ENCODE measurements at regions not wholly inside any gene's neighbourhood (a gene's known extent, or its start where the extent isn't known, plus 50 kb on each side); places are given as distances from the start of the nearest gene placed in this dataset.

- TF ChIP-seq ETS1 (IDR thresholded peaks at IDR 0.05) = no peak
- TF ChIP-seq ZNF114 (CRISPR knock-in tag; IDR thresholded peaks at IDR 0.05) = no peak
- no peak for TF ChIP-seq CTCF (conservative IDR thresholded peaks at IDR 0.05; ENCODE audit: low read depth in 2 of 2)
- TF ChIP-seq NANOG (IDR thresholded peaks at IDR 0.05; ENCODE audit: borderline replicate concordance) = no peak
- TF ChIP-seq REST (IDR thresholded peaks at IDR 0.05; ENCODE audit: unreplicated experiment) = no peak
- TF ChIP-seq EZH2phosphoT487 (IDR thresholded peaks at IDR 0.05; ENCODE audit: unreplicated experiment) = no peak
- TF ChIP-seq JUNB (IDR thresholded peaks at IDR 0.05; ENCODE audit: unreplicated experiment) = no peak
These were observed 152.2 kb upstream of the RGS6 start (continued) for GRCh38 chr14:71780075-71780474.

GRCh38 chr14:71780822-71781221, 151.4 kb upstream of the RGS6 start:
- no peaks in the 10 kb centered on the region for H3K36me3 ChIP-seq (ENCODE audit: insufficient read depth)
- H3K4me3 ChIP-seq = no peak overlapping the region
- H3K27me3 ChIP-seq (ENCODE audit: insufficient read depth) = no peaks in the 10 kb centered on the region
- H3K27ac ChIP-seq (ENCODE audit: low read depth) = no peak overlapping the region
- H3K4me2 ChIP-seq = no peak overlapping the region
- peaks cover 10% of the 10 kb centered on the region for H3K4me1 Mint-ChIP-seq
- H3K9me2 ChIP-seq (ENCODE audit: insufficient read depth) = peaks cover 14% of the 10 kb centered on the region
- peaks cover 12% of the 10 kb centered on the region for H3K4me1 ChIP-seq (ENCODE audit: insufficient read depth)
- H3K79me2 ChIP-seq (replicated peaks; ENCODE audit: insufficient read depth) = no peaks in the 10 kb centered on the region
- no peak overlapping the region for H3K4me3 Mint-ChIP-seq
- H2AFZ ChIP-seq = no peak overlapping the region
- ATAC-seq = no peak
- peaks cover 10% of the 10 kb centered on the region; the same call in 2 of the 3 replicates for H3K36me3 Mint-ChIP-seq (ENCODE audit: low read depth)
- H3K27ac Mint-ChIP-seq = no peak overlapping the region
- no peaks in the 10 kb centered on the region for H4K20me1 ChIP-seq (replicated peaks; ENCODE audit: insufficient read depth)
- 0 out of 2 replicates have a peak, but pooled peaks cover 4% of the 10 kb centered on the region for H3F3A ChIP-seq (replicated peaks; ENCODE audit: low read depth)
- H3K9me3 Mint-ChIP-seq = peaks cover 15% of the 10 kb centered on the region; the same call in 2 of the 3 replicates
- H3K27me3 Mint-ChIP-seq (ENCODE audit: insufficient read depth, low read depth, poor library complexity) = no peaks in the 10 kb centered on the region
- no peak for DNase-seq (ENCODE audit: low spot score)
- TF ChIP-seq CTCF (conservative IDR thresholded peaks at IDR 0.05; ENCODE audit: low read depth in 2 of 2) (no peak), ZNF114 (CRISPR knock-in tag; IDR thresholded peaks at IDR 0.05) (no peak), NANOG (IDR thresholded peaks at IDR 0.05; ENCODE audit: borderline replicate concordance) (no peak), ZNF462 (CRISPR knock-in tag; IDR thresholded peaks at IDR 0.05) (no peak), EZH2phosphoT487 (IDR thresholded peaks at IDR 0.05; ENCODE audit: unreplicated experiment) (no peak)

Measured in GM23338 (cell line).